ENCODE measurements at regions not wholly inside any gene's neighbourhood (a gene's known extent, or its start where the extent isn't known, plus 50 kb on each side); places are given as distances from the start of the nearest gene placed in this dataset.

DNA sequence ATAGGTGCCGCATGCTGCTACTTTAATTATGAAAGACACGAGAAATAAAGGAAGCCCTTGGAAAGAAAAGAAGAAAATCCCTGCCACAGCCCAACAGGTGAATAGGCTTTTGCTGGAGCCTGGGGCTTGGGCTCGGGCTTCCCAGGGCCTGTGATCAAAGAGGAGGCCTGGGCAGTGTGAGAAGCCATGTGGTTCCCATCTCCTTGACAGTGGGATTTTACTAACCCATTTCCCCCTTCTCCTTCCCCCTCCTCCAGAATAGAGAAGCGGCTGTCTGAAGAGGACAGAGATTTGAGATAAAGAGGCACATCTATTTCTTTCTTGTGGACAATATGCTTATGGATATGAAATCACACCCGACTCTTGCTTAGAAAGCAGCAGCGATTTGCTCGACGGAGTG lies 369.1 kb downstream of the MCTP2 start:
- TF ChIP-seq, protein P1, sequence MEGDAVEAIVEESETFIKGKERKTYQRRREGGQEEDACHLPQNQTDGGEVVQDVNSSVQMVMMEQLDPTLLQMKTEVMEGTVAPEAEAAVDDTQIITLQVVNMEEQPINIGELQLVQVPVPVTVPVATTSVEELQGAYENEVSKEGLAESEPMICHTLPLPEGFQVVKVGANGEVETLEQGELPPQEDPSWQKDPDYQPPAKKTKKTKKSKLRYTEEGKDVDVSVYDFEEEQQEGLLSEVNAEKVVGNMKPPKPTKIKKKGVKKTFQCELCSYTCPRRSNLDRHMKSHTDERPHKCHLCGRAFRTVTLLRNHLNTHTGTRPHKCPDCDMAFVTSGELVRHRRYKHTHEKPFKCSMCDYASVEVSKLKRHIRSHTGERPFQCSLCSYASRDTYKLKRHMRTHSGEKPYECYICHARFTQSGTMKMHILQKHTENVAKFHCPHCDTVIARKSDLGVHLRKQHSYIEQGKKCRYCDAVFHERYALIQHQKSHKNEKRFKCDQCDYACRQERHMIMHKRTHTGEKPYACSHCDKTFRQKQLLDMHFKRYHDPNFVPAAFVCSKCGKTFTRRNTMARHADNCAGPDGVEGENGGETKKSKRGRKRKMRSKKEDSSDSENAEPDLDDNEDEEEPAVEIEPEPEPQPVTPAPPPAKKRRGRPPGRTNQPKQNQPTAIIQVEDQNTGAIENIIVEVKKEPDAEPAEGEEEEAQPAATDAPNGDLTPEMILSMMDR (IDR thresholded peaks at IDR 0.05; ENCODE audit: low read length), result no peak
- TF ChIP-seq EZH2 (IDR thresholded peaks at IDR 0.05; ENCODE audit: borderline replicate concordance, low read length), result no peak
